Astrocyte (in vitro differentiated cells and primary cell): ENCODE measurements at regions not wholly inside any gene's neighbourhood (a gene's known extent, or its start where the extent isn't known, plus 50 kb on each side); places are given as distances from the start of the nearest gene placed in this dataset.
"Not testable (repeated sequence)": the region's sequence is repeated elsewhere in the genome, so short reads cannot be mapped to it uniquely, and the experiment has no call there.

ENCODE experiments used
- DNase-seq: peaks from one replicate; pipeline ENCODE4 v3.0.0-alpha.2; 2010; ENCODE audit warnings: low read depth
- FAIRE-seq: peaks from 2 replicates; lab custom pipeline; 2011; peaks lifted over from hg19 to GRCh38; lab: Jason Lieb, UNC
- H2AFZ ChIP-seq: 2 replicates; pipeline ENCODE4 v1.6.0; 2012; ENCODE audit warnings: low read depth, low read length, inconsistent platforms
- H3K27ac ChIP-seq: 2 replicates; pipeline ENCODE4 v1.5.1; 2011; ENCODE audit warnings: low read depth, low read length, inconsistent platforms
- H3K27me3 ChIP-seq: 2 replicates; pipeline ENCODE4 v1.6.0; 2011; ENCODE audit warnings: low read length, inconsistent platforms; ENCODE audit not compliant: insufficient read depth
- H3K36me3 ChIP-seq: 2 replicates; pipeline ENCODE4 v1.5.1; 2011; ENCODE audit warnings: low read length, inconsistent platforms; ENCODE audit not compliant: insufficient read depth
- H3K4me1 ChIP-seq: 2 replicates; pipeline ENCODE4 v1.5.1; 2011; ENCODE audit warnings: low read length, inconsistent platforms; ENCODE audit not compliant: insufficient read depth
- H3K4me2 ChIP-seq: 2 replicates; pipeline ENCODE4 v1.6.0; 2012; ENCODE audit warnings: low read length, inconsistent platforms
- H3K4me3 ChIP-seq: 2 replicates; pipeline ENCODE4 v1.5.1; 2011; ENCODE audit warnings: low read depth, mild to moderate bottlenecking, low read length, inconsistent platforms; ENCODE audit not compliant: insufficient read depth
- H3K79me2 ChIP-seq: 2 replicates; pipeline ENCODE4 v1.6.0; 2012; ENCODE audit warnings: mild to moderate bottlenecking, low read length, inconsistent platforms; ENCODE audit not compliant: insufficient read depth
- H3K9ac ChIP-seq: 2 replicates; pipeline ENCODE4 v1.6.0; 2012; ENCODE audit warnings: mild to moderate bottlenecking, low read length, inconsistent platforms
- H3K9me3 ChIP-seq: 2 replicates; pipeline ENCODE4 v1.5.1; 2012; ENCODE audit warnings: low read depth, mild to moderate bottlenecking, low read length, inconsistent platforms; ENCODE audit not compliant: insufficient read depth
- H4K20me1 ChIP-seq: 2 replicates; pipeline ENCODE4 v1.6.0; 2012; ENCODE audit warnings: low read length, inconsistent platforms; ENCODE audit not compliant: insufficient read depth
- H3K27ac Mint-ChIP-seq: one replicate; pipeline ENCODE4 v1.8.0; 2021; ENCODE audit warnings: mild to moderate bottlenecking, mixed read lengths; ENCODE audit not compliant: unreplicated experiment
- H3K27me3 Mint-ChIP-seq: one replicate; pipeline ENCODE4 v1.8.0; 2021; ENCODE audit warnings: low read depth, mixed read lengths; ENCODE audit not compliant: unreplicated experiment
- H3K36me3 Mint-ChIP-seq: one replicate; pipeline ENCODE4 v1.8.0; 2021; ENCODE audit warnings: low read depth, mixed read lengths; ENCODE audit not compliant: unreplicated experiment
- H3K4me1 Mint-ChIP-seq: one replicate; pipeline ENCODE4 v1.8.0; 2021; ENCODE audit warnings: low read depth, mixed read lengths; ENCODE audit not compliant: unreplicated experiment
- H3K4me3 Mint-ChIP-seq: one replicate; pipeline ENCODE4 v1.8.0; 2021; ENCODE audit warnings: mild to moderate bottlenecking, moderate library complexity, mixed read lengths; ENCODE audit not compliant: unreplicated experiment
- H3K9me3 Mint-ChIP-seq: one replicate; pipeline ENCODE4 v1.8.0; 2021; ENCODE audit warnings: mild to moderate bottlenecking, mixed read lengths; ENCODE audit not compliant: unreplicated experiment

GRCh38 chr22:10662818-10663217 is 4865.2 kb upstream of the OR11H1 start:
- H2AFZ ChIP-seq, H3K27me3 Mint-ChIP-seq, H3K9ac ChIP-seq, H3K27ac Mint-ChIP-seq, H3K36me3 Mint-ChIP-seq, H3K4me1 Mint-ChIP-seq, H3K9me3 ChIP-seq, H3K36me3 ChIP-seq, H3K79me2 ChIP-seq, H3K27ac ChIP-seq, DNase-seq, H4K20me1 ChIP-seq, H3K27me3 ChIP-seq, H3K4me1 ChIP-seq, H3K9me3 Mint-ChIP-seq, FAIRE-seq, H3K4me2 ChIP-seq, H3K4me3 Mint-ChIP-seq, H3K4me3 ChIP-seq: not testable (repeated sequence)

DNA sequence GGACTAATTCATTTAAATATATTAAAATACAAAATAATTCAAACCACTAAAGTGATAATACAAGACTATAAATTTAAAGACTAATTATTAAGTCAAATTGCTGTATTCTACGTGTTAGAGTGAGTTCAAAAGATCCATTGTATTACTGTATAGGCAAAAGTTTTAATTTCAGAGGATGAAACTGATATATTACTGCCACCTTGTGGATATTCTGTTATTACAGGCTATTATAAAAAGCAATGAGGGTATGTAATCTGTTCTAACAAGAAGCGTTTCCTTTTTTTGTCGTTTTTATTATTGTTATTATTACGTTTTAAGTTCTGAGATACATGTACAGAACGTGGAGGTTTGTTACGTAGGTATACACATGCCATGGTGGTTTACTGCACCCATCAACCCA is 4854.9 kb upstream of the OR11H1 start:
- not testable (repeated sequence) for FAIRE-seq, H3K36me3 Mint-ChIP-seq, H3K9me3 Mint-ChIP-seq, H3K27me3 Mint-ChIP-seq, H3K4me3 ChIP-seq, H3K9ac ChIP-seq, H3K27ac ChIP-seq, H3K9me3 ChIP-seq, DNase-seq, H3K36me3 ChIP-seq, H3K4me1 ChIP-seq, H3K79me2 ChIP-seq, H3K27ac Mint-ChIP-seq, H2AFZ ChIP-seq, H3K4me1 Mint-ChIP-seq, H3K4me3 Mint-ChIP-seq, H3K4me2 ChIP-seq, H4K20me1 ChIP-seq, H3K27me3 ChIP-seq

DNA sequence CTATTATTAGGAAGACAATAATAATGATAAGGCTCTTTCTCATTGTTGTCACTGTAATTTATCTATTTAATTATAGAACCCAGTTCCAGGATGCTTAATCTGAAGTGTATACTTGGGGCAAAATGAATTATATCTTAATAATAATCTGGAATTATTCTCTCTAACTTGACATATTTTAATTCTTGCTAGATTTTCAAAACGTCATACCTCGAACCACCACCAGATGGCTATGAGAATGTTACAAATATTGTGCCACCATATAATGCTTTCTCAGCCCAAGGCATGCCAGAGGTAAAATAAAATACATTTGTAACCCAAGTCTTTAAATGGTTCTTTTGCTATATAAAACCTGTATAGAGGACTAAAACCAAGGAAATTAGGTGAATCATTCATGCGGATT is 4849.3 kb upstream of the OR11H1 start:
- H3K27me3 Mint-ChIP-seq, DNase-seq: not testable (repeated sequence)

GRCh38 chr22:10685436-10685835 is 4842.6 kb upstream of the OR11H1 start:
- not testable (repeated sequence) for H2AFZ ChIP-seq, H3K4me3 Mint-ChIP-seq, H3K27me3 Mint-ChIP-seq, H3K36me3 Mint-ChIP-seq, H3K4me1 ChIP-seq, H3K4me1 Mint-ChIP-seq, H3K4me2 ChIP-seq, H3K27ac ChIP-seq, H3K9me3 Mint-ChIP-seq, H3K9ac ChIP-seq, H3K4me3 ChIP-seq, H3K27me3 ChIP-seq, FAIRE-seq, DNase-seq, H3K9me3 ChIP-seq, H4K20me1 ChIP-seq, H3K27ac Mint-ChIP-seq, H3K36me3 ChIP-seq, H3K79me2 ChIP-seq

More for the DNA sequence above, 4849.3 kb upstream of the OR11H1 start:
- not testable (repeated sequence) for H3K27ac Mint-ChIP-seq, H4K20me1 ChIP-seq, H3K4me1 Mint-ChIP-seq, H3K4me1 ChIP-seq, H3K27me3 ChIP-seq, H3K4me3 Mint-ChIP-seq, H3K27ac ChIP-seq, H3K4me3 ChIP-seq, H3K79me2 ChIP-seq, H3K36me3 Mint-ChIP-seq, H3K4me2 ChIP-seq, H2AFZ ChIP-seq, H3K9ac ChIP-seq, H3K36me3 ChIP-seq, FAIRE-seq, H3K9me3 Mint-ChIP-seq, H3K9me3 ChIP-seq

GRCh38 chr22:10687256-10687655 is 4840.7 kb upstream of the OR11H1 start:
- not testable (repeated sequence) for H3K36me3 ChIP-seq, H4K20me1 ChIP-seq, H3K4me2 ChIP-seq, H3K9me3 ChIP-seq, H3K36me3 Mint-ChIP-seq, H3K79me2 ChIP-seq, H2AFZ ChIP-seq, FAIRE-seq, H3K4me1 ChIP-seq, H3K9me3 Mint-ChIP-seq, H3K27ac Mint-ChIP-seq, H3K27ac ChIP-seq, H3K4me3 Mint-ChIP-seq, H3K4me3 ChIP-seq, H3K27me3 Mint-ChIP-seq, DNase-seq, H3K27me3 ChIP-seq, H3K4me1 Mint-ChIP-seq, H3K9ac ChIP-seq

DNA sequence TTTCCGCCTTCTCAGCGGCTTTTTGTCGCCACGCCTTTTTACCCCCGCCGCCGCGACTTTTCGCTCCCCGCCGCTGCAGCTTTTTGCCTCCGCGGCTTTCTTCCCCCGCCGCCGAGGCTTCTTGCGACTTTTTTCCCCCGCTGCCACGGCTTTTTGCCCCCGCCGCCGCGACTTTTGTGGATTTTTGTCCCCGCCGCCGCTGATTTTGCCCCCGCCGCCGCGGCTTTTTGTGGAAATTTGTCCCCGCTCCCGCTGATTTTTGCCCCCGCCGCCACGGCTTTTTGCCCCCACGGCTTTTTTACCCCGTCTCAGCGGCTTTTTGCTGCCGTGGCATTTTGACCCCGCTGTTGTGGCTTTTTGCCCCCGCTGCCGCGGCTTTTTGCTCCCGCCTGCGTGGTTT is 4829.2 kb upstream of the OR11H1 start:
- DNase-seq, H3K4me2 ChIP-seq, H3K36me3 Mint-ChIP-seq, H3K4me3 ChIP-seq, H4K20me1 ChIP-seq, H3K4me1 Mint-ChIP-seq, H3K27ac ChIP-seq, H3K4me1 ChIP-seq, FAIRE-seq, H3K27me3 Mint-ChIP-seq, H3K9me3 ChIP-seq, H2AFZ ChIP-seq, H3K27me3 ChIP-seq, H3K4me3 Mint-ChIP-seq, H3K9me3 Mint-ChIP-seq, H3K36me3 ChIP-seq, H3K79me2 ChIP-seq, H3K27ac Mint-ChIP-seq, H3K9ac ChIP-seq: not testable (repeated sequence)
